NCI-H524 treated with DMSO at 0.1 percent for 48 hours (cell line): ENCODE measurements at regions not wholly inside any gene's neighbourhood (a gene's known extent, or its start where the extent isn't known, plus 50 kb on each side); places are given as distances from the start of the nearest gene placed in this dataset.
"Not testable (repeated sequence)": the region's sequence is repeated elsewhere in the genome, so short reads cannot be mapped to it uniquely, and the experiment has no call there.

Experiments
- DNase-seq: peaks from one replicate; lab custom pipeline; 2025; lab: John Stamatoyannopoulos, UW

GRCh38 chr5:12125895-12126294 is 221.6 kb upstream of the CTNND2 start:
- no peak for DNase-seq

GRCh38 chr5:12119657-12120056 is 215.4 kb upstream of the CTNND2 start:
- DNase-seq: no peak

GRCh38 chr5:12114075-12114474 is 209.8 kb upstream of the CTNND2 start:
- no peak for DNase-seq

- no peak for DNase-seq
Observed at GRCh38 chr5:12113062-12113461, 208.8 kb upstream of the CTNND2 start.

- no peak for DNase-seq
Observed at GRCh38 chr5:12111261-12111660, 207.0 kb upstream of the CTNND2 start.

GRCh38 chr5:12110629-12111028 is 206.4 kb upstream of the CTNND2 start:
- no peak for DNase-seq

- DNase-seq: no peak
Observed at GRCh38 chr5:12109075-12109688, 204.9 kb upstream of the CTNND2 start.

GRCh38 chr5:12102151-12102550 is 197.9 kb upstream of the CTNND2 start:
- no peak for DNase-seq

GRCh38 chr5:12100542-12100941 is 196.3 kb upstream of the CTNND2 start:
- no peak for DNase-seq

- no peak for DNase-seq
Observed at GRCh38 chr5:12099296-12099695, 195.1 kb upstream of the CTNND2 start.

- DNase-seq: no peak
Observed at GRCh38 chr5:12095808-12096281, 191.6 kb upstream of the CTNND2 start.

- no peak for DNase-seq
Observed at GRCh38 chr5:12093586-12093985, 189.3 kb upstream of the CTNND2 start.

- no peak for DNase-seq
Observed at GRCh38 chr5:12080761-12081160, 176.5 kb upstream of the CTNND2 start.

GRCh38 chr5:12078286-12078685 is 174.0 kb upstream of the CTNND2 start:
- DNase-seq: not testable (repeated sequence)

GRCh38 chr5:12073426-12073825 is 169.2 kb upstream of the CTNND2 start:
- no peak for DNase-seq

GRCh38 chr5:12072441-12072840 is 168.2 kb upstream of the CTNND2 start:
- no peak for DNase-seq

- no peak for DNase-seq
Observed at GRCh38 chr5:12071455-12071854, 167.2 kb upstream of the CTNND2 start.

GRCh38 chr5:12023614-12024241 is 119.5 kb upstream of the CTNND2 start:
- peak; percentile 78 for DNase-seq

GRCh38 chr5:12022444-12022843 is 118.2 kb upstream of the CTNND2 start:
- DNase-seq: peak; percentile 58

GRCh38 chr5:12019306-12019705 is 115.1 kb upstream of the CTNND2 start:
- no peak for DNase-seq

- DNase-seq: peak; percentile 50
Observed at GRCh38 chr5:12017007-12017406, 112.8 kb upstream of the CTNND2 start.

GRCh38 chr5:12016159-12016746 is 112.0 kb upstream of the CTNND2 start:
- peak; percentile 99 for DNase-seq

GRCh38 chr5:12013351-12013750 is 109.1 kb upstream of the CTNND2 start:
- DNase-seq: peak; percentile 92

GRCh38 chr5:12003680-12004079 is 99.4 kb upstream of the CTNND2 start:
- no peak for DNase-seq
